Spleen (tissue), 7 donors: ENCODE measurements at regions not wholly inside any gene's neighbourhood (a gene's known extent, or its start where the extent isn't known, plus 50 kb on each side); places are given as distances from the start of the nearest gene placed in this dataset.

Source experiments
- CTCF ChIP-seq, 11 experiments: fragments of 200-600 bp in 7 of 11; fragments of 450-650 bp in 4 of 11; sonication (generic) in 4 of 11; IDR thresholded peaks in 8 of 11; conservative IDR thresholded peaks in 3 of 11; 1 replicate in 7 of 11; 2 replicates in 4 of 11; pipeline versions ENCODE4 v1.4.0 to v1.8.0; 2016 to 2021; ENCODE audit warnings: antibody characterized with exemption in 11 of 11, inconsistent platforms in 4 of 11, mild to moderate bottlenecking in 1 of 11
- POLR2AphosphoS5 ChIP-seq, 3 donors: sonication (generic); formaldehyde crosslinking; IDR thresholded peaks; one replicate each; pipeline ENCODE4 v1.5.1; 2017; ENCODE audit warnings: antibody characterized with exemption in 3 of 3
- donor health status: DM: no; HTN: no; CAD: no; lungs with moderate emphysema.
- donor health status: DM: no; HTN: no; CAD: no.
- donor health status: DM: no; HTN: no; CAD: no.

- TF ChIP-seq CTCF (IDR thresholded peaks at IDR 0.05 in 8 of 11, conservative IDR thresholded peaks at IDR 0.05 in 3 of 11) (no peak), POLR2AphosphoS5 (IDR thresholded peaks at IDR 0.05) (no peak)
These were observed 54.5 kb upstream of the GLI2 start for GRCh38 chr2:120681181-120681580.
